Epithelial cell of proximal tubule (primary cell): ENCODE measurements at regions not wholly inside any gene's neighbourhood (a gene's known extent, or its start where the extent isn't known, plus 50 kb on each side); places are given as distances from the start of the nearest gene placed in this dataset.

Experiments
- DNase-seq: peaks from one replicate; pipeline ENCODE4 v3.0.0-alpha.2; 2011; ENCODE audit warnings: low read depth
- H3K4me3 ChIP-seq: 2 replicates; pipeline ENCODE4 v1.5.1; 2011; ENCODE audit warnings: low read depth, mild to moderate bottlenecking, low read length
- CTCF ChIP-seq: conservative IDR thresholded peaks from 2 replicates; pipeline ENCODE4 v1.5.1; 2012; ENCODE audit warnings: low read depth, mild to moderate bottlenecking, low read length

DNA sequence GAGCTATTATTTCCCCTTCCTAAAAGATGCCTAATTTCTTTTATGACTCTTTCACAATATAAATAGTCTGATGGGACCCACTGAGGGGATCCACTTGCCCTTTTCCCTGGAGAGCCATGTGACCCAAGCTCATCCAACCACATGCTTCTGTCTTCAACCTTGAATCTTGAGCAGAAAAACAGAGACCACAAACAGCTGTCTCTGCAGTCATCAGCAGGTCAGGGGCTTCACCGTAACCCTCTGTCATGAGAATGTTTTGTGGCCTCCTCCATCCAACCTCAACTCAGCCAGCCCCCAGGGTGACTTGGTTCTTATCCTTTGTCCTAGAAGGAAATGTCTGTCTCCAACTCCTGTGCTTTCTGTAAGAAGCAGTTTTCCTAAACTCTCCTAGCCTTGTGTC is 129.6 kb upstream of the POU2AF2 start:
- no peak for TF ChIP-seq CTCF
- H3K4me3 ChIP-seq: no peak overlapping the region
- no peak for DNase-seq

- no peak overlapping the region for H3K4me3 ChIP-seq
- TF ChIP-seq CTCF: no peak
- no peak for DNase-seq
Observed at GRCh38 chr11:111114091-111114490, 131.4 kb upstream of the POU2AF2 start.

DNA sequence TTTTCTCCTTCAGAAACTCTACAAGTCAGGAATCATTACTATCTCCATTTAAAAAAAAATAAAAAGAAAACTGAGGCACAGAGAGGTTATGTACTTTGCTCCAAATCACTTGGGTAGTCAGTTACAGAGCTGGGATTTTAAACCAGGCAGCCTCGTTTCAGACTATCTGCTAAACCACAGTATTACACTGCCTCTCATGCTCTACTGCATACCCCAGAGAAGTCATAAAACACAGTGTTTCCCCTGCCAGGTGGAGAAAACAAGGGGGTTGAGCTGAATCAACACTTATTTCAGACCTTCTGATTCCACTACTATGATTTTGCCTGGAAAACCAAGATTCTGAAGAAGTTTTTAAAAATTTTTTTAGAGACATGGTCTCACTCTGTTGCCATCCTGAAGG is 132.9 kb upstream of the POU2AF2 start:
- H3K4me3 ChIP-seq: no peak overlapping the region
- TF ChIP-seq CTCF: no peak
- DNase-seq: no peak

- no peak overlapping the region for H3K4me3 ChIP-seq
- DNase-seq: no peak
- TF ChIP-seq CTCF: no peak
Observed at GRCh38 chr11:111107501-111107900, 138.0 kb upstream of the POU2AF2 start.

DNA sequence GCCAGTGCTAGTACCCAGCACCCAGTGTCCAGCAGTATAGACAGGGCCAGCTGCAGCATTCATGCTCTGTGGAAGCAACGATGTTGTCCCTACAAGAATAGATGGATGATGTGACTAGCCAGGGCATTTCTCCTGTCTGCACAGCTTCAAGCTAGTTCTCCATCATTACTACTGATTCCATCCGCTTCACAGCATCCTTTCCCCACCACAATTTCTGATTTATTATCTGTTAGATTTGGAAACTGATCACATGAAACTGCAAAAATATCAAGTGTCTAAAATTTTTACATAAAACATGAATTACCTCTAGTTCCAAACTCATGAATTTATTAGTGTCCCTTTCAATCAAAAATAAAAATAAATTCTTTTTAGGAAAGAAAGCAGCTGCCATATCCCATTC is 138.9 kb upstream of the POU2AF2 start:
- DNase-seq: no peak
- H3K4me3 ChIP-seq: no peak overlapping the region
- TF ChIP-seq CTCF: no peak

GRCh38 chr11:111105566-111105965 is 140.0 kb upstream of the POU2AF2 start:
- no peak for TF ChIP-seq CTCF
- H3K4me3 ChIP-seq: no peak overlapping the region
- no peak for DNase-seq

DNA sequence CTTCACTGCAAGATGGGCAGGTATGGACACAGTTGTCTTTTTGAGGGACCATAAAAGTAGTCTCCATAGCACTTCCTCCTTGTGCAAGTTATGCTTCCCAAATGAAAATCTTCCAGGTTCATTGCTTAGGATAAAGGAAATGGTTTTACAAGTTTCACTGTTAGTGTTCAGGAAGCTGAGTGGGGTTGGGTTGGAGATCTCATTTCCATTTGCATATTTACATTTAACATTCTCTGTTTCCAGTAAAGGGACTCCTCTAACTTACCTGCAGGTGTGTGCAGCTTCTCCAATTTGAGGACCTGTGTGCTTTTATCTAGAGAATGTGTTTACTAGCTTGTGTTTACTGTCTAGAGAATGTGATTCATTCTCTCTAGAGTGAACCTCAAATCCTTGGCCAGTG is 141.3 kb upstream of the POU2AF2 start:
- no peak for TF ChIP-seq CTCF
- H3K4me3 ChIP-seq: no peak overlapping the region
- DNase-seq: no peak
